ENCODE measurements at regions not wholly inside any gene's neighbourhood (a gene's known extent, or its start where the extent isn't known, plus 50 kb on each side); places are given as distances from the start of the nearest gene placed in this dataset.
"Not testable (repeated sequence)": the region's sequence is repeated elsewhere in the genome, so short reads cannot be mapped to it uniquely, and the experiment has no call there.

GRCh38 chr2:12442476-12442847 lies 274.3 kb upstream of the TRIB2 start:
- ChIA-PET CTCF (interaction anchor here (0.9 kb wide), 1 partner anchor 12 kb away, joined by 3 read pairs; no protein-coding TSS in a partner anchor), POLR2A (interaction anchor here (0.6 kb wide), 1 partner anchor 274 kb away, joined by 3 read pairs; no protein-coding TSS in a partner anchor)

DNA sequence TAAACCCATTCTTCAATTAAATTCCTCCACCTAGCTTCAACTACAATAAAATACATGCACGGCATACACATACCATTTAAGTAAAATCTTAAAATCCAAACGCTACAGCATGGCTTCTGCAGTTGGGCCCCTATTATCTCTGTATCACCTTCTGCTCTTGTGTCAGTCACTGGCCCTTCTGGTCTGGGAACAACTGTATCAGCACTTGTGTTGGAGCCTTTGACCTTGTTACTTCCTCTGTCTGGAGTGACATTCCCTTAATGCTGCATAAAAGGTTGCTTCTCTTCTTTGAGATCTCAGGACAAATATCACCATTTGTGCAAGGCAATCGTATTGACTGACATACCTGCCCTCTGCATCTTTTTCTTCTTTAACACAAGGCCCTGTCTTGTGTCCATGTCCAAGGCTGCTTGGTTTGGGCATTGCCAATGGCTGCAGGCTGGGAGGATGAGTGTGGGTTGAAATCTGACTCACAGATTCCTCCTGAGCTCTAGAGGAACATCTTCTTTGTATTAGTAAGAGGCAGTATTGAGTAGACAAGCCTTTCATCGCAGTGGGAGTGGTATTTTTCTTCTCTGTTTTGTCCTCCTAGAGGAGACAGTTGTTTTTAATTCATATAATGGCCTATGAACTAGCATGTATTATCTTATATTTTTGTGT lies 267.8 kb upstream of the TRIB2 start:
- CTCF ChIA-PET = no interaction called here

DNA sequence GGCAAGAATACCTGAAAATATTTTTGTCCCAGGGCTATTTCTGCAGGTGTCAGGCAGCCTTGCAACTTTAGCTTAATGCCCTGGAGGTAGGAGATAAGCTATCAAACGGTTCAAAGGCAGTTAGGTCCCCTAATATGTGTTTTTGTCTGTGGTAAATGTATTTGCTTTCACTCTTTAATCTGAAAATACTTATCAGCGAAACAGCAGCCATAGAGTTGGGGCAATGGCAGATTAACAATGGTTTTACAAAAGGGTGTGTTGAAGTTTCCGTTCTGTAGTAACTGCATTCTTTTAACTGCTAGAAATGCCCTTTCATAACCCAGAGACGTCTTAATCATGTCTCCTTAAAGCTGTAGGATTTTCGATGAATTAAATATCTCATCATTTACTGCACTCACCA lies 265.0 kb upstream of the TRIB2 start:
- POLR2A ChIA-PET = no interaction called here
- CTCF ChIA-PET = no interaction called here

More for the DNA sequence above, 267.8 kb upstream of the TRIB2 start:
- POLR2A ChIA-PET = no interaction called here

GRCh38 chr2:12452185-12452584 lies 264.6 kb upstream of the TRIB2 start:
- POLR2A ChIA-PET = no interaction called here
- CTCF ChIA-PET = no interaction called here

GRCh38 chr2:12453731-12454130 lies 263.0 kb upstream of the TRIB2 start:
- POLR2A ChIA-PET = no interaction called here
- CTCF ChIA-PET = interaction anchor here (0.6 kb wide), 1 partner anchor 11 kb away, joined by 3 read pairs; no protein-coding TSS in a partner anchor

DNA sequence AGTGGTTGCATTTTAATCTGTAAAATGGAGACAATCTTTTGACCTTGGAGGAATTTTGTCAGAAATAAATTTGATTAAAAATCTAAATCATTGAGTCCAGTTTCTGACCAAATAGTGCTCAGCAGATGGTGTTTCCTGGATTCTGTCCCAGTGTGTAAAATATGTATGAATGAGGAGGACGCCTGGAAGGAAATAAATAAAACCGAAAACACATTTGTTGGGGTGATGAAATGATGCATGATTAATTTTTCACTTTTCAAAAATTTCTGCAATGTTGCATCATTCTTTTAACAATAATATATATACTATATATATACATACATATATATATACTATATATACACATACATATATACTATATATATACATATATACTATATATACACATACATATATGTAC lies 261.1 kb upstream of the TRIB2 start:
- POLR2A ChIA-PET = no interaction called here
- CTCF ChIA-PET = interaction anchor here (0.6 kb wide), 1 partner anchor 250 kb away, joined by 5 read pairs; no protein-coding TSS in a partner anchor

DNA sequence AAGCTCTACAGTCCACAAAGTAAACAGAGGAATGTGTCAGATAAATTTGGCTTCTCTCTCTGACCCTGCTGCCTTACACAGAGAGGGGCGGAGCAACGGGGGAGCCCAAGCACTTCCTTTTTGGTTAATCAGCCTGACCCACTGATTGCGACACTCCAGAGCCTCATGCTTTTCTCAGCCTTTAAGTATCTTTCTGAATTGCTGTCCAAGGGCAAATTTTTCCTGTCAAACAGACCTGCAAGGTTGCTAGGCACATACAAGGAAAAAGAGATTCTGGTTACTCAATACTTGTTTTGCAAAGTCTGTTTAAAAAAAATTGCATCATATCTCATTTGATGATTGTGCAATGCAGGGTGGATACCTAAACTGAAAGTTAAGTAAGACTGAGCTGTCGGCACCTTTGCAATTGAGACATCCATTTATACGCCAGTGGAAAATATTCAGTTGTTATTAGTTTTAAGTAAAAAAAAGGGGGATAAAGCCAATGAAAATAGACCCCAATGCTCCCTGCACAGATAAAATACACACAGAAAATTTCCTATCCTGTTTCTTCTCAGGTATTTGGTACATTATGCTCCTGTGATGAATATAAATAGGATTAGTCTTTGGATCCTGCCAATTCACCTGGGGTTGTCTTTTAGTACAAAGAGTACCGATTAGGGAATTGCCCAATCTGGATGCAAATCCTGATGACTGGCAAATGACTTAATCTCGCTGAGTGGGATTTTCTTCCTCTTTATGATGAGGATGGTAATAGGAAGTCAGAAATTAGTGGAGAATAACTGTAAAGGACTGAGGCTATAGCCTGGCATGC lies 260.2 kb upstream of the TRIB2 start:
- ChIA-PET POLR2A (interaction anchor here (0.6 kb wide), 1 partner anchor 165 kb away, joined by 10 read pairs; no protein-coding TSS in a partner anchor), CTCF (interaction anchor here (0.6 kb wide), 1 partner anchor 251 kb away, joined by 5 read pairs; no protein-coding TSS in a partner anchor)

DNA sequence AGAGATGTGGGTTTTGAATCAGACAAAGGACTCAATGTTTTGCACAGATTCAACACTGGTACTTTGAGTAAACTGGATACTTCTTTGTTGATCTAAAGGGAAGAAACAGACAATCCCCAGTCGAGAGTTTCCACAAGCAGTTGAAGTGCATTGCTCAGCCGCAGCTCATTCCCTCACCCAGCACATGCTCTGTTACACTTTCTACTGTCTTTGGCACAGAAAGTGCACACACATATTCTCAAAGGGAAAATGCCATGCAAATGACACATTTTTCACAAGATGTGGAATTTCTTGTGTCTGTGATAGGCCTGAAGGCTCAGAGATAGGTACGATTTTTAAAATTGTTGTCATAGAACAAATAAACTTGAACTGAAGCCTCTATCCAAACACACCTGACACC lies 258.9 kb upstream of the TRIB2 start:
- POLR2A ChIA-PET = no interaction called here
- CTCF ChIA-PET = no interaction called here

DNA sequence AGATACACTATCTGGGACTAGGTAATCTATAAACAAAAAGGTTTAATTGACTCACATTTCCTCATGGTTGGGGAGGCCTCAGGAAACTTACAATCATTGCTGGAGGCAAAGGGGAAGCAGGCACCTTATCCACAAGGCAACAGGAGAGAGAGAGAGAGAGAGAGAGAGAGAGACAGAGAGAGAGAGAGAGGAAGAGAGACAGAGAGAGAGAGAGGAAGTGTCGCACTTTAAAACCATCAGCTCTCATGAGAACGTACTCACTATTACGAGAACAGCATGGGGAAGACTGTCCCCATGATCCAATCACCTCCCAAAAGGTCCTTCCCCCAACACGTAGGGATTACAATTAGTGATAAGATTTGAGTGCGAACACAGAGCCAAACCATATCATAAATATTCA lies 253.5 kb upstream of the TRIB2 start:
- ChIA-PET POLR2A (no interaction called here), CTCF (no interaction called here)

DNA sequence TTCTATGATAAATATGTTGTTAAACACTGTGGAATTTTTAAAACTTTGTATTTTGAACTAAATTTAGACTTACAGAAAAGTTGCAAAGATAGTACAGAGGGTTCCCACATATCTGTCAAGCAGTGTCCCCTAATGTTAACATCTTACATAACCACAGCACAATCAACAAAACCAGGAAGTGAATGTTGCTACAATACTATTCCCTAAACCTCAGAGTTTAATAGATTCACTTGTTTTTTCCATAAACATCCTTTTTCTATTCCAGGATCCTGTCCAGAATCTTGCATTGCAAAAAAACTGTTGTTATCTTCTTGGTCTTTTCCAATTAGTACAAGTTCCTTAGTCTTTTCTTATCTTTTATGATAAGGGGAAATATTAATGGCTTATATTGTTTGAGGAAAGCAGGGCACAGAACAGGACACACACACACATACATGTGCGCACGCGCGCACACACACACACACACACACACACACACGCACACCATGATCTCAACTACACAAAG lies 251.1 kb upstream of the TRIB2 start:
- CTCF ChIA-PET = no interaction called here
- POLR2A ChIA-PET = no interaction called here

- POLR2A ChIA-PET = no interaction called here
- CTCF ChIA-PET = no interaction called here
Observed at GRCh38 chr2:12467303-12467702, 249.4 kb upstream of the TRIB2 start.

DNA sequence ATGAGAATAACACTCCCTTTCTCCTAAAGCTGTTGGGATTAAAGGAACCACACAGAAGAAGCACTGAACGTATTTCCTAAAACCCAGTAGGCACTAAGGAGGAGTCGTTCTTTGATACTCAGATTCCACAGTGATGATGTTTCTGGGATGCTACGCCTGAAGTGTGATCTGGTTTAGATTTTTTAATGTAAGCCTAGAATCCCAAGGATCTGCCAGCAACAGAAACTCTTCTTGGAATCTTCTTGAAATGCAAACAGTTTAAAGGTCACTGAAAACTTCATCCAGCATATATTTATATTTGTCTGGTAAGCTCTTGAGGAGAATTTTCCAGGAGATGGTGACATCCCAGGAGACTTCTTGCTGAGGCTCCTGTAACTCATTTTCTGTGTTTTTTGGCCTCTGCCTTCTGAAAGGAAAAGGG lies 247.6 kb upstream of the TRIB2 start:
- CTCF ChIA-PET = no interaction called here
- POLR2A ChIA-PET = no interaction called here

- POLR2A ChIA-PET, CTCF ChIA-PET: not testable (repeated sequence)
Observed at GRCh38 chr2:12472265-12472664, 244.5 kb upstream of the TRIB2 start.

GRCh38 chr2:12478151-12479064 lies 238.3 kb upstream of the TRIB2 start:
- ChIA-PET POLR2A (no interaction called here), CTCF (interaction anchor here (0.6 to 1.6 kb wide), 2 partner anchors 9 to 649 kb away, joined by 3 read pairs; no protein-coding TSS in a partner anchor)

- CTCF ChIA-PET = no interaction called here
- POLR2A ChIA-PET = no interaction called here
Observed at GRCh38 chr2:12479065-12479601, 237.6 kb upstream of the TRIB2 start.

DNA sequence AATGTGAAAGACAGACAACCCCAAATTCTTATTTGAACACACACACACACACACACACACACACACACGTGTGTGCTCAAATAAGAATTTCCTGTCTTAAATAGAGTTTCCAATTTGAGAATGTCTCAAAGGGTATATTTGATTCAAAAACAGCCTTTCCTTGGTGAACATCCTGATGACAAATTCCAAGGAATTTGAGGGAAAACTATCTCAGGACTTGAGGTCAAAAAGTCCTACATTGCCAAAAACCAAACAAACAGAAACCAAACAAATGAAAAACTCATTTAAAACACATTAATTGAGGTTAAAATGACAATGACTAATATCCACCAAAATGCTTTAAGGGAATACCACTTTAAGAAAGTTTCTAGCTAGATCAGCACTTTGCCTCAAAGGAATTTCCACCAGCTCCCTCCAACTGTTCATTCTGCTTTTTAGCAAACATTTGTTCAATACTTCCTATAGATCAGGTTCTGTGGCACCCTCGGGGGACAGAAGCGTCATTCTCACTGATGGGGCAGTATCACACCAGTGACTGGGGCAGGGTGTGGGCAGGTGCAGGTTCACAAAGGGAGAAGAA lies 232.1 kb upstream of the TRIB2 start:
- POLR2A ChIA-PET = no interaction called here
- CTCF ChIA-PET = no interaction called here

- ChIA-PET CTCF (interaction anchor here (0.6 kb wide), 1 partner anchor 623 kb away, joined by 3 read pairs; no protein-coding TSS in a partner anchor), POLR2A (no interaction called here)
Observed at GRCh38 chr2:12486205-12487118, 230.3 kb upstream of the TRIB2 start.

All from activated CD8-positive, alpha-beta memory T cell treated with anti-CD3 and anti-CD28 coated beads for 36 hours (primary cell).